Kasumi-1 (cell line): ENCODE measurements at regions not wholly inside any gene's neighbourhood (a gene's known extent, or its start where the extent isn't known, plus 50 kb on each side); places are given as distances from the start of the nearest gene placed in this dataset.

Experiments used
- DNase-seq, 2 experiments: peaks; one replicate each; lab custom pipeline; 2025; lab: John Stamatoyannopoulos, UW

DNA sequence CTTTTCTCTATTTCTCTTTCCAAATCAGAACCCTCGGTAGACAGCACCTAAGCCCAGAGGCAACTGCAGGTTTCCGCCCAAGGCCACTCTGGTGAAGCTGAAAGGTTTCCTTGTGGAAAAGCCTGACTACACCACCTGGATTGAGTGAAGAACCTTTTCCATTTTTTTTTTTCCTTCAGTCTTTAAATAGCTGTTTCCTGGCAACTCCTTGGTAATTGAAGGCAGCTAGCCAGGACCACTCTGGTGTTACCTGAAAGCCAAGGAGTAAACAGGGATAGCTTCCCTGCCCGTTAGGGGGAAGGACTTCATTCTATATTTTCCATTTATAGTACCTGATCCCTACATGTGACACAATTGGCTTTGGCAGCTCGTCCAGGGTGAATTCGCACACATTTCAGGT, 1238.4 kb downstream of the GRIK2 start:
- DNase-seq, result no peak

DNA sequence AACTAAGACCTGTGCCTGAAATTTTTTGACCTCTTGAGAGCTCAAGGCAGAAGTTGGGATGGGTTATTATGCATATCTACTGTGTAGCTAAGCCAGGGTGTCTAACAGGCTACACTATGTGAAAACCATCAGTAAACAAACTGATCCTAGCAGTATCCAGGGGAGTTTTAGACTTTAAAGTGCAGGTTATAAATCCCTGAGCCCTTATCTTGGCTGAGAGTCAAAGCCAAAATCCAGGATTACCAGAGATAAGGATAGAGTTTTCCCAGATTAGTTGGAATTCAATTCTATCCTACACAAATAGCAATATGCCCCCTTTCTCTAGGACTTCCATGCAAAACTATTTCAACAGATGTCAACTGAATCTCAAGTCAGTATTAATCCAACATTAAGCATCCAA, 1229.7 kb downstream of the GRIK2 start:
- DNase-seq, result no peak

DNA sequence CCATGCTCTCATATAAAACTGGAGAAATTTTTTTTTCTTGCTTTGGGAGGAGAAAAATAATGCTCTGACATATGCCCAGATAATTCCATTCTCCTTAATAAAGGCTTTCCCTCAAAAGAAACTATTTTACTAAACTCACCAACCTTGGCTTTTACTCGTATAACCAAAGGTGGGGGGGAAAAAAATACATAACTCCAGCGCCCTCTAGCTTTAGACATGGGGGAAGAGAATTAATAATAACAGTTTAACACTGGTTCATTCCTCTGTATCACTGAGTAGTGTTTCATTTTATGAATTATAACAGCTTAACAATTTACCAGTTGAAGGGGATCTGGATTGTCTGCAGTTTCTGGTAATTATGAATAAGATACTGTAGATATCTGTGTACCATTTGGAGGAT, 1226.1 kb downstream of the GRIK2 start:
- peak; percentile 49 to 62 for DNase-seq

DNA sequence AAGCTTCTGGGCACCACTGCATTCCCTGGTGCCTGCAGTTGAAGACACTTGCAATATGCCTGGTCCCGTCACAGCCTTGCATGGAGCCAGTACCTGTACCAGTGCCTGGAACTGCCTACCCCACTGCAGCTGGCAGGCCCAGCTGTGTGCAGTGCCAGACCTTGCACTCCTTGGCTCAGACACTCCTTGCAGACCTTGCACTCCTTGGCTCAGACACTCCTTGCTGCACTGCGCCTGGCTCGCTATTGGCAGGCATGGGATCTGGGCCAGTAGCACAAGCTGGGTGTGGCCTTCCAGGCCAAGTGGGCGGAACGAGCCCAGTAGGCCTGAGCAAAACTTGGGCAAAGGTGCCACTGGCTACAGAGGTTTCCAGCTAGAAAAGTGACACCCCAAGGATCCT, 1189.1 kb downstream of the GRIK2 start:
- DNase-seq, result no peak

DNA sequence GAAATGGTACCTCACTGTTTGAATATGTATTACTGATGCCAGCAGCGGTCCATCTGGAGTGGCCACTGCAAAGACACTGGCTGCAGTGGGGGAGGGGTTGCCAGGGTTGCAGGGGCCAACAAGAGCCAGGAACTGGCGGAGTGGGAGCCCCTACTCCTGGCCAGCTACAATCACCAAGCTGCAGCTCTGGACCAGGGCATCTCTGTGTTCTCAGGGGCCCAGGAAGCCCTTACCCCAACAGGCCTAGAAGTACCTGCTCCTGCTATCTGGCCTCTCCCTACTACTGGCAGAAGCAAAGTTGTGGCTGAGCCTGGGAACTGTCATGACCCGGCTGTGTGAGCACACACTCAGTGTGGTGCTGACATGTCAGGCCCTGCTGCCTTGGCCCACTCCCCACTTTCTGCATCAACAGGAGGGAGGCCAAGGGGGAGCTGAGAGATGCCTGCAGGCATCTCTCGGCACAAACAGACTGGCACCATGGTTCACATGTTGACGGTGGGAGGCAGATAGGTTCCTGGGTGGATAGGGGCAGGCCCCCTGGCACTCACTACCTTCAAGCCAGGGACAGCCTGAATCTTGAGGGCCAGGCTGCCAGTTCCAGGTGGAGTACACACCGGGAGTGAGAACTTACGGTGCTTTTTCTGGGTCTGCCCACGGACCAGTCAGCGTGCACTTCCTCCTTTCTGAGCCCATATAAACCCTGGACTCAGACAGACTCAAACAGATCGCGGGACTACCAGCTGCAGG, 1188.0 kb downstream of the GRIK2 start:
- DNase-seq, result no peak

DNA sequence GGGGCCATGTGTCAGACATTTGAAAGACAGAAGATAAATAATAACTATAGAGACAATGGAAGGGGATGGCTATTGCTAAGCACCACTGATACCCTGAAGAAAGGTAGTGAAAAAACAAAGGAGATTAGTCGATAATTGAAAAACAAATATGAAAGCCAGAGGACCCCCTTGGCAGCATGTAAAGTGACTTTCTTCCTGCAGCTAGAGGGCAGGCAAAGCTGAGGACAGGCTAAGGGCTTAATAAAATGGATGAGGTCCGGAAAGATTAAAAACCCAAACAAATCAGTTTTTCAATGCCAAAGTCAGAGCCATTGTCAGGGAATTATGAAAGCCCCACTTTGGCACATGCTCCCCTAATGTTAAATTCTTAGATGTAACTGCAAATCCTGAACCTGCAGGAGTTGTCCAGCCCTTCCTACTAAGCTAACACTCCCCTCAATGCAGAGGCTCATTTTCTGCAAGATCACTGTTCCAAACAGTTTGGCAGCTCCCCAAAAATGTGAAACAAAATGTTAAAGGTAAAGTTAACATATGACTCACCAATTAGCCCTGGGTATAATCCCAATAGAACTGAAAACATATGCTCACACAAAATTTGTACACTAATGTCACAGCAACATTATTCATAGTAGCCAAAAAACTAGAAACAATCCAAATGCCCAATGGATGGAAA, 1177.9 kb downstream of the GRIK2 start:
- no peak for DNase-seq

DNA sequence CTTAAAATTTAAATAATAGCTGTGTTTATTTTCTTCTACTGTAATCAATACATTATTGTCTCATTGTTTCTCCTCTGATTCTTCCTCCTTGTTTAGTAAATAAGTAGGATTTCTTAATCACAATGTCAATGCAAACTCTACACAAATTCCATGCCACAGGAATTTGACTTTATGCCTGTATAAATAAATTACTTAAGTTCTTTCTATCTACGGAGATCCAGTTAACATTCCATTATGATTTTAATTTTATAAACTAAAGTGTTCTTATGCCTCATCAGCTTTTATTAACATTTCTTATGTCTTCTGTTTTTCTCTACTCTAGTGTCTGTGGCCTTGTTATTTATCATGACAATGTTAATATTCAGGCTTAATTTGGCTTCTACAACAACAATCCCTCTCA, 1169.2 kb downstream of the GRIK2 start:
- no peak for DNase-seq

DNA sequence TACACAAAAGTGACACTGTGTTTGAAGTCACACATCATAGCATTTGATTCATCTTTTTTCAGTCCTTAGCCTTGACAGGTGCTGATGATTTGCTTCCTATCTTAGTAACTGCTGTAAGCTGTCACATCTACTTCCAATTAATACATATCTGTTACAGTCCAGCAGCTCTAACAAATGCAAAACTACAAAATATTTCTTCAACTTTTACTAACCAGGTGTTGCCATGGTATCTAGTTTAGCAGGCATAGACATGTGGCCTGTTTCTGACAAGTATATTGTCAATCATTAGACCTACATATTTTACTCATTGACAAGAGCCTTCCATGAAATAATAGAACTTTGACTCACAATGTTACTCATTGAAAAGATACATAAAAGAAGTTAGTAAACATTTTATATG, 1159.7 kb downstream of the GRIK2 start:
- DNase-seq, result no peak

DNA sequence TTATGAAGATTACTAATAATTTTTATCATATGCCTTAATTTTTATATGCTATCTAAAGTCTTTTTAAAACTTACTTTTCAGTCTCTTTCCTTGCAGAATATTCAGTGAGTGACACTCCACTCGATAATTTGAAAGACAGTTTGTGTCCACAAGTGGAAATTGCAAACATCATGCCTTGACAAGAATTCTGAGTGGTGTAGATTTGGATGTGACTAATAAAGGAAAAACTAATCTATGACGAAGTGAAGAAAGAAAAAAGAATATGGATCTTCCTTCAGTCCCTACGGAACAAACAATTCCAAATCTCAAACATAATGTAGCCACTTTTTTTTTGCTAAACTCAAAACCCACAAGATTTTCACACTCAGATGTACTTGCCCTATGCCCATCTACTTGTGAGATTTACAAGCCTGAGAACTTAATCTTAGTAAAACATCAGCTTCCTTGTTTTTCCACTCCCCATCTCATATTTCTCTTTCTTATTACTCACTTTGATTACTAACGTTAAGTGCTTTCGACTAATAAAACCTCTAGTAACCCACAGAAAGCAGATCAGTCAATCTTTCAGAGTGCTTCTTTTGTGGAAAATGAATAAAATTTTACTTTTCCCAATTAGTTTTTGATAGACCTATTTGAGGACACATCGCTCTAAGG, 1155.8 kb downstream of the GRIK2 start:
- DNase-seq, result no peak

DNA sequence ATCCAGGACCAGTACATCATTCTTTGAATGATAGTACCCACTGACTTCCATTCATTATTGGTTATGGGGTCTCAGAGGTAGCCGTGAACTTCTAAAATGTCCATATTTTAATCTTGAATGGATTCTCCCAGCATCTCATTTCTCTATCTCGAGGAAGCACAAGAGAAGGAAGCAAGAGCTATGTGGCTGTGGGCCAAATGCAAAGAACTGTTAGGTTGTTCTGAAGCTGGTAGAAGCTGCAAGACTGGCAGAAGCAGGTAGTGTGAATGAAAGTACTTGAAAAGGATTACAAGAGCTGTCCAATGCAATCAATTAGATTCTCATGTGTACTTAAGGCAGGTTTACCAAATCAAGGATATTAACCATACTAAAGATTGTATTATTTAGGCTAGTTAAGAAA, 1131.8 kb downstream of the GRIK2 start:
- DNase-seq, result no peak

DNA sequence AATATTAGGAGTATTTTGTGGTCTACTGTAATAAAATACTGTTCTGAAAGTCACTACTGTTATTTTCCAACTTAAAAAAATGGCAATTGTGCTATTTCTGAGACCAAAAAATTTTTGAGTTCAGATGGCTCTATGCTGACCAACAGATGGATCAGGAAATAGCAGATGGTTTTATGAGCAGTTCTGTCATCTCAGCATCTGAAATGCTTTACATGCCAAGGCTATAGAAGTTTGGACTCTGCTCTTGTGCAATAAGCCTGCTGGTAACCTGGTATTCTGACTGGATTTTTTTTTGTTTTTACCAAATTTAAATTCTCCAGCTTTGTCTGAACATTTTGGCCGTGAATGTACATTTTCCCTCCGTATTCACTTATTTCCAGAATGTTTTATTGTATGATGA, 1127.5 kb downstream of the GRIK2 start:
- DNase-seq, result no peak

DNA sequence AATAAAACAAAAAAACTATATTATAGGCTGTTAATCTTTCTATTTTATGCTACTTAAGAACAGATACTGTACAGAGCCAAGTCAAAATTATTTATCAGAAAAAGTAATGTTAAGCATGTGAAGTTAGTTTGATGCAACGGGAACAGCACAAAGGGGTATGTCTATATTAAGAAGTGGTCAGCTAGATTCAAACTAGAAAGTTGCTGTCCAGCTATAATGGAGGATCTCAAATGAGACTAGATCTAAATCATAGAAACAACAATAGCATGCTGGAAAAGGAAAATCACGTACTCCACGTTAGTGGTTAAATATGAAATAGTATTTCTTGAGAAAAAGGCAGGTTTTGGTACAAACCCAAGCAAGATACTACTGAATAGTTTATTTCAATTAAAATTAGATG, 1124.0 kb downstream of the GRIK2 start:
- DNase-seq, result no peak

DNA sequence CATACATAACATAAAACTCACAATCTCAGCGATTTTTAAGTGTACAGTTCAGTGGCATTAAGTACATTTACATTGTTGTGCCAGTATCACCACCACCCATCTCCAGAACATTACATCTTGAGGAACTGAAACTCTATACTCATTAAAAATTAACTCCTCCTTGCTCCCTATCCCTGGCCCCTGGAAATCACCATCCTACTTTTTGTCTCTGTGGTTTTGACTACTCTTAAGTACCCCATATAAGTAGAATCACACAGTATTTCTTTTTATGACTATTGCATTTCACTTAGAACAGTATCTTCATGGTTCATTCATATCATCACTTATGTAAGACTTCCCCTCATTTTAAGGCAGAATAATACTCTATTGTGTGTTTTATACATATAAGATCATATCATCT, 1108.1 kb downstream of the GRIK2 start:
- no peak for DNase-seq

DNA sequence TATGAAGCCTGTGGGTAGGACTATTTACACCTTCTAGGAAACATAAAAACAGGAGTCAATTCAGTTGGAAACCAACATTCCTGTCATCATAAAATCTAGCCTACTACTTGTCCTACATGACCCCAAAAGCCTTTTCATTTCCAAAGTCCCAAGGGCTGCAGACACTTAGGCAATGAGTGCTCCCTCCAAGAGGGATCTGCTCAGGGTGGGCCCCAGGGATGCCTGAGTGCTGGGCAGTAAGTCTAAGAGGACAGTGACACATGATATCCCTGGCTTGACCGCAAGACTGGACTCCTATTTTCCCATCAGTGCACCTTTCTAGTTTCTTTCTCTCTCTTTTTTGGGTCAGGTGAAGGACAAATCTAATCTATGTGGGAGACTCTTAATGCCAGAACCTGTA, 1101.3 kb downstream of the GRIK2 start:
- no peak for DNase-seq

DNA sequence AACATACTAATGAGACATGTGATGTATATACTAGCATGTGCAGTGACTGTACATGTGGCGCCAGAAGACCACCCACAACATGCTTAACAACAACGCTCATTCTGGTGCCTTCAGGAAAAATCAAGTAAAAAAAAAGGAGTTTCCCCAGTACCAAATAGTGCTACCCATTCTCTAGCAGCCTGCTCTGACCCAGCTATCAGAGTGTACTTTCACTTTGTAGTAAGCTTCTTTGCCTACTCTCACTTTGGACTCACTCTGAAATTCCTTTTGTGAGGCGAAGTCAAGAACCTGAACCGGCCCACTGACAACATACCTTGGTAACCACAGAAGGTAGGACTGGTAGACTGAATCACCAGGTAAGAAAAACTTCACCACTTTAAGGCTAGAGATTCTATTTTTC, 1100.0 kb downstream of the GRIK2 start:
- no peak for DNase-seq

DNA sequence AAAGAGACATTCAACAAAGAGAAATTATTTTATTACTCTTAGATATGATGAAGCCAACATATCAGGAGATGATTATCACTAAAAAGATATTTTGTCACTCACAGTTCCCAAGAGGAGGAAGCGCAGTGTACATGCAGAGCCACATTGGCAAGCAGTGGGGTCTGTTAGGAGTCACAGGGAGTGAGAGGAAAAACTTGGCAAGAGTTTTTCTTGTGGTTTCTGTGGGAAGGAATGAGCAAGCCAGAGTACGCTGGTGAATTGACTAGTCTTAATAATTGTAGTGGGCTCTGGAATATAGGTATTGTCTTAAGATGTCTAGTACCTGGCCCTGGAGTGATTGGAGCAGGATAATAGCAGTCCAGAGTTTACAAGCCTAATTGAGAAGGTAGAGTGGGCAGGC, 1095.2 kb downstream of the GRIK2 start:
- peak; percentile 4 to 12 for DNase-seq

DNA sequence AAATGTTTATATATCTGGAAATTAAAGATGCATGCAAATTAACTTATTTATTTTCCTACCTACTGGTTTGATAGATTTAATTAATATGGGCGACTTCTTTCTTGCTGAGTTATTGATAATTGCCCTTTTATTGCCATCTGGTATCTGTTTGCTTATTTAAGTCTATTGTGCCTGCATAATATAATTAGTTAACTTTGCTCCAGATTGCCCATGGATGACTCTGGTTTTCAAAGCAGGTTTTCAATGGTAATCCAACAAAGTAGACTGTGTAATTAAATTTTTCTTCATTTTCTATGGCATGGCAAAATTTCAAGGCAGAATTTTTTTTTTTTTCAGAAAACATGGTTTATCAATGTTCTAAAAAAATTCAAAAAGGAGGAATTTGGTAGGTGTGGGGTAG, 1092.0 kb downstream of the GRIK2 start:
- DNase-seq, result no peak

DNA sequence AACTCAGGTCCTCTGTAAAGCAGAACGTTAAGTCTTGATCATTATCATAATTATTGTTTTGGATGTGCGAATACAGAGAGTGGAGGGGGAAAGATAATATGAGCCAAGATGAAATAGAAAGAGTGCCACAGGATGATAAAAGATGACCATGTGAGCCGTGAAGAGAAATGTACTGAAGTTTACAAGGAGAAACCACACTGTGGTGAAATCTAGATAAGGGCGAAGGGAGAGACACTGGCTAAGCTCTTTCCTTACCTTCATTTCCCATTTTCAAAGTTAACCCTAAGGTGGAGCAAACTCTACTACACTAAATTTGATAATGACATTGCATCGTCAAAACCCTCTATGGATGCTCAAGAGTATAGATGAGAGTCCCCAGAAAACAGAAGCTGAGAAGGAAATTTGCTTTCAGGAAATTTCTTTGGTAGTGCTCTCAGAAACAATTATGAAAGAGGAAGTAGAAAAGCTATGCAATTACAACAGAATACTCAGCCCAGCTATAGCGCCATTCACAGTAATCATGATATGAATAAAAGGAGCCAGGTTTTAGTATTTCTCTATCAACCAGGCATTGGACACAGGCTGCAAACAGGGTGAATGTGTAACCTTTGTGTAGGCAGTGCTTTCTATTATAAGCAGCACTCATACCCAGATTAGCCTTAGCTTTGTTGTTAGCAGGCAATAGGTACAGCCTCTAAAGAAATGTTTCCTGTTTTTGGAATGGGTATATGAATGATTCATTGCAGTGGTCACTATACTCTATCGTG, 1080.7 kb downstream of the GRIK2 start:
- DNase-seq, result peak; percentile 77 to 84

DNA sequence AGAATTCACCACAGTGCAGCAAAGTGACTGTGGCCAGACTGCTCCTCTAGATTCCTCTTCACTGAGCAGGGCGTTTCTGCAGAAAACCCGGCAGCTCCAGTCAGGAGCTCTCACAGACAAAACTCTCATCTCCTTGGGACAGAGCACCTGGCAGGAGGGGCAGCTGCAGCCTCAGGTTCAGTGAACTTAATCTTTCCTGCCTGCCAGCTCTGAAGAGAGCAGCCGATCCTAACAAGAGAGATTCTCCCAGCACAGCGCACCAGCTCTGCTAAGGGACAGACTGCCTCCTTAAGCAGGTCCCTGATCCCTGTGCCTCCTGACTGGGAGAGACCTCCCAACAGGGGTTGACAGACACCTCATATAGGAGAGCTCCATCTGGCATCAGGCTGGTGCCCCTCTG, 1065.5 kb downstream of the GRIK2 start:
- DNase-seq, result no peak

DNA sequence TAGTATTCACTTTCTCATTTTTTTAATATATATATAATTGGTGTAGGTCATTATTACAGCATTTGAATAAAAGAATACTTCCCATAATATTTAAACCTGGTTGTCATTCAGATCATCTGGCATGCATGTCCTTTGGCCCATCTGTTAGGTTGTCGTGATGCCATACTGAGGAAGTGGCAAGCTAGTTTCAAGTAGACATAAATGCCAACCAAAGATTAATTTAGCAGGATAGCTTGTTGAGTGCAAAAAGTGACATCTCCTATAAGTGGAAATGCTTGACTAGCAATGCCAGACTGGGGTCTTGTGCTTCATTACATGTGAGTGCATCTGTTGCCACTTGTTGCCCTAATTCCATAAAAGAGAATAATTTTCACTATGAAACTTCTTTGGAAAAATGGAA, 1044.7 kb downstream of the GRIK2 start:
- no peak for DNase-seq

DNA sequence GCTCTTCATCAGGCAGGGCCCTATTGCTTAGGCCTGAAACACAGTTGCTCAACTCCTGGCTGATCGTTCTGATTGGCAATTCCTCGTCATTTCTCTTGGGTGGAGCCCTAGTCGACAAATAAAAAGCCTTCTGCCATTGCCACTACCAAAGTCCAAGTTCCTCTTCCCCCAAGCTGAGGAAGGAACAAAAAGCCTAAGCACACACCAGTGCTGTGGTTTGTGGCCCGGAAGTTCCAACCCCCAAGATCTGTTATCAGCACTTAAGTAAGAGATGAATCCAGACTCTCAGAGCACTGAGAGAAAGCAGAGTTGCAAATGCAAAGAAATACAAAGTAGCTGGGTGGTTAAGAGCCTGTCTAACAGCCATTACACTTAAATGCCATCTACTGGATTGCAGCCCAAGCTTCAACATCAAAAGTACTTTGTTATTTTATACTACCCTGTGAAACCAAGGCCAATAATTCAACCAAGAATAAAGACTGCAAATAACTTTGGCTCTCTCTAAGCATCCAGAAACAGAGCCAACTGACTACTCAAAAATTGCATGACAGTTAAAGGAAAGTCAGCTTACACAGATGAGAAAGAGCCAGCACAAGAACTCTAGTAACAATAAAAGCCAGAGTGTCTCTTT, 1024.0 kb downstream of the GRIK2 start:
- DNase-seq, result peak; percentile 97 to 98

DNA sequence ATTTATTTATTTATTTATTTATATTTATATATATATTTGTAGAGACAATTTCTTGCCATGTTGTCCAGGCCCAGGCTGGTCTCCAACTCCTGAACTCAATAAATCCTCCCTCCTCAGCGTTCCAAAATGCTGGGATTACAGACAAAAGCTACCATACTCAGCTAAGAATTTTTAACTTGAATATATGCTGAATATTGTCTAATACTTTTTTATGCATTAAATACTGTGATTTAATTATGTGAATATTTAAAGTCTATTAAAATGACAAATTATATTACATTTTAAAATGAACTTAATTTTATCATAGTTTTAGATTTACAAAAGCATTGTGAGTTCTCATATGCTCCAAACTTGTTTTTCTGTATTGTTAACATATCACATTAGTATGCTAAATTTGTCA, 1022.4 kb downstream of the GRIK2 start:
- DNase-seq, result no peak
